SK-N-SH (cell line): ENCODE measurements at regions not wholly inside any gene's neighbourhood (a gene's known extent, or its start where the extent isn't known, plus 50 kb on each side); places are given as distances from the start of the nearest gene placed in this dataset.
"Not testable (repeated sequence)": the region's sequence is repeated elsewhere in the genome, so short reads cannot be mapped to it uniquely, and the experiment has no call there.

ENCODE experiments used
- CTCF ChIA-PET: fragments of 300-600, 350-600 bp; formaldehyde crosslinking; extraction: SDS; loops from one replicate; lab custom pipeline; 2021; lab: Yijun Ruan, JAX
- POLR2A ChIA-PET: fragments of 350-600 bp; sonication (Branson Sonifier 250); formaldehyde crosslinking; extraction: SDS; loops from one replicate; lab custom pipeline; 2020; ENCODE audit warnings: antibody characterized with exemption, inconsistent platforms; lab: Yijun Ruan, JAX
- DNase-seq: peaks from one replicate; pipeline ENCODE4 v3.0.0; 2012
- H2AFZ ChIP-seq: fragments of 200-600 bp; sonication (generic); 2 replicates; pipeline ENCODE4 v1.8.1; 2016; ENCODE audit warnings: antibody characterized with exemption, mild to moderate bottlenecking, low read depth
- H3F3A ChIP-seq: fragments of 200-600 bp; sonication (generic); replicated peaks from 2 replicates; pipeline ENCODE3; 2016; ENCODE audit warnings: antibody characterized with exemption, mild to moderate bottlenecking; ENCODE audit not compliant: insufficient read depth
- H3K27ac ChIP-seq, 2 experiments: fragments of 200-500 bp in 1 of 2; fragments of 200-600 bp in 1 of 2; sonication (Bioruptor generic) in 1 of 2; sonication (generic), shearing (Covaris generic) in 1 of 2; 2 replicates each; pipeline versions ENCODE4 v1.5.1 to v1.6.1; 2014 to 2016; ENCODE audit warnings: low read depth in 2 of 2, inconsistent platforms in 1 of 2, low read length in 1 of 2, mild to moderate bottlenecking in 1 of 2, mixed read lengths in 1 of 2
- H3K27me3 ChIP-seq: fragments of 200-600 bp; sonication (generic), shearing (Covaris generic); 2 replicates; pipeline ENCODE4 v1.6.1; 2016; ENCODE audit warnings: mixed run types; ENCODE audit not compliant: insufficient read depth
- H3K36me3 ChIP-seq, 2 experiments: fragments of 200-500 bp in 1 of 2; fragments of 200-600 bp in 1 of 2; sonication (Bioruptor generic) in 1 of 2; sonication (generic) in 1 of 2; replicated peaks in 1 of 2; 2 replicates each; pipeline versions ENCODE3 to v1.5.1; 2014 to 2016; ENCODE audit warnings: low read length in 1 of 2, mild to moderate bottlenecking in 1 of 2; ENCODE audit not compliant: insufficient read depth in 2 of 2, control insufficient read depth in 1 of 2
- H3K4me1 ChIP-seq, 2 experiments: fragments of 200-500 bp in 1 of 2; fragments of 200-600 bp in 1 of 2; sonication (Bioruptor generic) in 1 of 2; sonication (generic), shearing (Covaris generic) in 1 of 2; 2 replicates each; pipeline versions ENCODE4 v1.5.1 to v1.6.1; 2014 to 2016; ENCODE audit warnings: low read depth in 1 of 2, low read length in 1 of 2, mixed run types in 1 of 2; ENCODE audit not compliant: insufficient read depth in 2 of 2, control insufficient read depth in 1 of 2
- H3K4me2 ChIP-seq: fragments of 200-600 bp; sonication (generic), shearing (Covaris generic); 2 replicates; pipeline ENCODE4 v1.6.1; 2017; ENCODE audit warnings: mixed run types
- H3K4me3 ChIP-seq, 2 experiments: fragments of 200-500 bp in 1 of 2; fragments of 200-600 bp in 1 of 2; sonication (Bioruptor generic) in 1 of 2; sonication (generic), shearing (Covaris generic) in 1 of 2; 2 replicates each; pipeline versions ENCODE4 v1.5.1 to v1.8.1; 2014 to 2016; ENCODE audit warnings: low read depth in 2 of 2, inconsistent platforms in 1 of 2, low read length in 1 of 2, mild to moderate bottlenecking in 1 of 2, mixed read lengths in 1 of 2, moderate library complexity in 1 of 2
- H3K79me2 ChIP-seq: fragments of 200-600 bp; sonication (generic); 2 replicates; pipeline ENCODE4 v1.8.1; 2017; ENCODE audit warnings: mild to moderate bottlenecking; ENCODE audit not compliant: insufficient read depth
- H3K9ac ChIP-seq: fragments of 200-600 bp; sonication (generic); 2 replicates; pipeline ENCODE4 v1.6.1; 2017; ENCODE audit warnings: mixed run types
- H3K9me2 ChIP-seq: fragments of 200-600 bp; sonication (generic); 2 replicates; pipeline ENCODE4 v1.6.1; 2017; ENCODE audit warnings: mixed run types
- H3K9me3 ChIP-seq: fragments of 200-600 bp; sonication (generic); 2 replicates; pipeline ENCODE4 v1.6.1; 2017; ENCODE audit warnings: mixed run types, mild to moderate bottlenecking, moderate library complexity
- H4K20me1 ChIP-seq: fragments of 200-600 bp; sonication (generic); 2 replicates; pipeline ENCODE4 v1.6.1; 2017; ENCODE audit warnings: mild to moderate bottlenecking, mixed run types; ENCODE audit not compliant: insufficient read depth
- NFIC ChIP-seq: IDR thresholded peaks from 2 replicates; pipeline ENCODE4 v1.4.0; 2012; ENCODE audit warnings: borderline replicate concordance
- RFX5 ChIP-seq: IDR thresholded peaks from 2 replicates; pipeline ENCODE4 v1.6.1; 2012; ENCODE audit warnings: mild to moderate bottlenecking, improper control_type of control experiment, low read length
- WGBS: methylation state at CpG from one replicate; pipeline ENCODE4 v1.1.6; 2017; ENCODE audit warnings: low lambda C conversion rate; 5-methylcytosine and 5-hydroxymethylcytosine counted together
- TF ChIP-seq, protein P1 (sequence below): IDR thresholded peaks from 2 replicates; pipeline ENCODE4 v1.6.1; 2012; ENCODE audit warnings: mild to moderate bottlenecking, low read depth, low read length, moderate library complexity
- TF ChIP-seq, protein P2 (sequence below): IDR thresholded peaks from 2 replicates; pipeline ENCODE4 v1.4.0; 2012; ENCODE audit warnings: low read depth, borderline replicate concordance
- TF ChIP-seq, protein P3 (sequence below): IDR thresholded peaks from 2 replicates; pipeline ENCODE4; 2012

DNA sequence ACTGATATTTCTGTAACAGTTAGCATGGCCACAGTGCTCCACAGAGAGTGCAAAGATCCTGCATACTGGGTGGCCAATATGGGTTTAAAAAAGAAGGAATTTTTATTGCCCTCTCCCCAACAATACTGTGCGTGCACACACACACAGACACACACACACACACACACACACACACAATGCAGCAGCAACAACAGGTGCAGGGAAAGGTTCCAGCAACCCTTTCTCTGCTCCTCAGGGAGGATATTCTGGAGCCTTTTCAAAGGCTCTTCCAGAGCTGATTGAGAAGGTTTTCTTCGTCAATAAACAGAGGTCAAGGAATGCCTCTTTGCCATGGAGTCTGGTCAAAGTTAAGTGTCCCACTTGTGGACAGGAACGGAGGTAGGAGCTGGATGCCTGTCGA, 84.8 kb upstream of the ZFP42 start (continued):
- TF ChIP-seq, protein P1, sequence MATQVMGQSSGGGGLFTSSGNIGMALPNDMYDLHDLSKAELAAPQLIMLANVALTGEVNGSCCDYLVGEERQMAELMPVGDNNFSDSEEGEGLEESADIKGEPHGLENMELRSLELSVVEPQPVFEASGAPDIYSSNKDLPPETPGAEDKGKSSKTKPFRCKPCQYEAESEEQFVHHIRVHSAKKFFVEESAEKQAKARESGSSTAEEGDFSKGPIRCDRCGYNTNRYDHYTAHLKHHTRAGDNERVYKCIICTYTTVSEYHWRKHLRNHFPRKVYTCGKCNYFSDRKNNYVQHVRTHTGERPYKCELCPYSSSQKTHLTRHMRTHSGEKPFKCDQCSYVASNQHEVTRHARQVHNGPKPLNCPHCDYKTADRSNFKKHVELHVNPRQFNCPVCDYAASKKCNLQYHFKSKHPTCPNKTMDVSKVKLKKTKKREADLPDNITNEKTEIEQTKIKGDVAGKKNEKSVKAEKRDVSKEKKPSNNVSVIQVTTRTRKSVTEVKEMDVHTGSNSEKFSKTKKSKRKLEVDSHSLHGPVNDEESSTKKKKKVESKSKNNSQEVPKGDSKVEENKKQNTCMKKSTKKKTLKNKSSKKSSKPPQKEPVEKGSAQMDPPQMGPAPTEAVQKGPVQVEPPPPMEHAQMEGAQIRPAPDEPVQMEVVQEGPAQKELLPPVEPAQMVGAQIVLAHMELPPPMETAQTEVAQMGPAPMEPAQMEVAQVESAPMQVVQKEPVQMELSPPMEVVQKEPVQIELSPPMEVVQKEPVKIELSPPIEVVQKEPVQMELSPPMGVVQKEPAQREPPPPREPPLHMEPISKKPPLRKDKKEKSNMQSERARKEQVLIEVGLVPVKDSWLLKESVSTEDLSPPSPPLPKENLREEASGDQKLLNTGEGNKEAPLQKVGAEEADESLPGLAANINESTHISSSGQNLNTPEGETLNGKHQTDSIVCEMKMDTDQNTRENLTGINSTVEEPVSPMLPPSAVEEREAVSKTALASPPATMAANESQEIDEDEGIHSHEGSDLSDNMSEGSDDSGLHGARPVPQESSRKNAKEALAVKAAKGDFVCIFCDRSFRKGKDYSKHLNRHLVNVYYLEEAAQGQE = no peak
- TF ChIP-seq RFX5 = no peak
- TF ChIP-seq, protein P2, sequence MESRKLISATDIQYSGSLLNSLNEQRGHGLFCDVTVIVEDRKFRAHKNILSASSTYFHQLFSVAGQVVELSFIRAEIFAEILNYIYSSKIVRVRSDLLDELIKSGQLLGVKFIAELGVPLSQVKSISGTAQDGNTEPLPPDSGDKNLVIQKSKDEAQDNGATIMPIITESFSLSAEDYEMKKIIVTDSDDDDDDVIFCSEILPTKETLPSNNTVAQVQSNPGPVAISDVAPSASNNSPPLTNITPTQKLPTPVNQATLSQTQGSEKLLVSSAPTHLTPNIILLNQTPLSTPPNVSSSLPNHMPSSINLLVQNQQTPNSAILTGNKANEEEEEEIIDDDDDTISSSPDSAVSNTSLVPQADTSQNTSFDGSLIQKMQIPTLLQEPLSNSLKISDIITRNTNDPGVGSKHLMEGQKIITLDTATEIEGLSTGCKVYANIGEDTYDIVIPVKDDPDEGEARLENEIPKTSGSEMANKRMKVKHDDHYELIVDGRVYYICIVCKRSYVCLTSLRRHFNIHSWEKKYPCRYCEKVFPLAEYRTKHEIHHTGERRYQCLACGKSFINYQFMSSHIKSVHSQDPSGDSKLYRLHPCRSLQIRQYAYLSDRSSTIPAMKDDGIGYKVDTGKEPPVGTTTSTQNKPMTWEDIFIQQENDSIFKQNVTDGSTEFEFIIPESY = no peak

DNA sequence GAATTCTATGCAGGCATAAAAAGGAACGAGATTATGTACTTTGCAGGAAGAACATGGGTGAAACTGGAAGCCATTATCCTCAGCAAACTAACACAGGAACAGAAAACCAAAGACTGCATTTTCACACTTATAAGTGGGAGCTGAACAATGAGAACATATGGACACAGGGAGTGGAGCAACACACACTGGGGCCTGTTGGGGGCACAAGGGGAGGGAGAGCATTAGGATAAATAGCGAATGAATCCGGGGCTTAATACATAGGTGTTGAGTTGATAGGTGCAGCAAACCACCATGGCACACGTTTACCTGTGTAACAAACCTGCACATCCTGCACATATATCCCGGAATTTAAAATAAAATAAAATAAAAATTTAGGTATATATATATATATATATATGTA, 80.2 kb upstream of the ZFP42 start:
- H3K4me3 ChIP-seq, H3F3A ChIP-seq, H3K27ac ChIP-seq, H2AFZ ChIP-seq, DNase-seq, CTCF ChIA-PET, H3K9me3 ChIP-seq, H3K9ac ChIP-seq, H3K36me3 ChIP-seq, H4K20me1 ChIP-seq, H3K4me2 ChIP-seq, H3K27me3 ChIP-seq, POLR2A ChIA-PET, H3K9me2 ChIP-seq, H3K79me2 ChIP-seq, H3K4me1 ChIP-seq: not testable (repeated sequence)
- 49% methylated on average over 5 of the region's 5 CpGs for WGBS

DNA sequence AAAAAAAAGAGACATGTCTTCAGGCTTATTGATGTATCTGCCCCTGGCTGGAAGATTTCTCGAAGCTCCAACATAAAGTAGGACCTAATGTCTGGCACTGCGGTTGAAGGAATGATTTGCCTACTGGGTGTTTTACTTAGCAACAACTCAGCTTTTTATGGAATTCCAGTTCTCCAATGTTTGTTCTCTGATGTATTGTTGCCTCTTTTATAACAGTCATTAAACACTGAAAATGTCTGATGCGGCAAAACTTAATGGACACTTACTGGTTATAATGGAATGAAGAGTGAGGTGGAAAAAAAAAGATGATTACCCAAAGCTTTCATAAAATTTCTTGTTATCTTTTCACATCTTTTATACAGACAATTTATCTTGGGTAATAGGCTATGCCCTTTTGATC, 75.6 kb upstream of the ZFP42 start:
- TF ChIP-seq, protein P3, sequence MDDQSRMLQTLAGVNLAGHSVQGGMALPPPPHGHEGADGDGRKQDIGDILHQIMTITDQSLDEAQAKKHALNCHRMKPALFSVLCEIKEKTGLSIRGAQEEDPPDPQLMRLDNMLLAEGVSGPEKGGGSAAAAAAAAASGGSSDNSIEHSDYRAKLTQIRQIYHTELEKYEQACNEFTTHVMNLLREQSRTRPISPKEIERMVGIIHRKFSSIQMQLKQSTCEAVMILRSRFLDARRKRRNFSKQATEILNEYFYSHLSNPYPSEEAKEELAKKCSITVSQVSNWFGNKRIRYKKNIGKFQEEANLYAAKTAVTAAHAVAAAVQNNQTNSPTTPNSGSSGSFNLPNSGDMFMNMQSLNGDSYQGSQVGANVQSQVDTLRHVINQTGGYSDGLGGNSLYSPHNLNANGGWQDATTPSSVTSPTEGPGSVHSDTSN = no peak
- TF ChIP-seq NFIC = no peak
- no peaks in the 10 kb centered on the region for H3K27me3 ChIP-seq
- H3K9me3 ChIP-seq = no peaks in the 10 kb centered on the region
- no peaks in the 10 kb centered on the region for H3K9me2 ChIP-seq
- DNase-seq = no peak
- 36% methylated on average over 3 of the region's 3 CpGs for WGBS
- no peaks in the 10 kb centered on the region for H3K4me1 ChIP-seq
- ChIA-PET CTCF (interaction anchor here (1.0 kb wide), 1 partner anchor 182 kb away, joined by 3 read pairs; no protein-coding TSS in a partner anchor), POLR2A (no interaction called here)
- no peak overlapping the region for H3K4me2 ChIP-seq
- no peak overlapping the region for H3K9ac ChIP-seq
- no peaks in the 10 kb centered on the region for H4K20me1 ChIP-seq
- no peak overlapping the region for H3K27ac ChIP-seq
- H3K79me2 ChIP-seq = no peaks in the 10 kb centered on the region
- no peak overlapping the region for H3K4me3 ChIP-seq
- H3K36me3 ChIP-seq = no peaks in the 10 kb centered on the region
- no peak overlapping the region for H2AFZ ChIP-seq
- H3F3A ChIP-seq = no peaks in the 10 kb centered on the region
